ENCODE measurements at regions not wholly inside any gene's neighbourhood (a gene's known extent, or its start where the extent isn't known, plus 50 kb on each side); places are given as distances from the start of the nearest gene placed in this dataset.

DNA sequence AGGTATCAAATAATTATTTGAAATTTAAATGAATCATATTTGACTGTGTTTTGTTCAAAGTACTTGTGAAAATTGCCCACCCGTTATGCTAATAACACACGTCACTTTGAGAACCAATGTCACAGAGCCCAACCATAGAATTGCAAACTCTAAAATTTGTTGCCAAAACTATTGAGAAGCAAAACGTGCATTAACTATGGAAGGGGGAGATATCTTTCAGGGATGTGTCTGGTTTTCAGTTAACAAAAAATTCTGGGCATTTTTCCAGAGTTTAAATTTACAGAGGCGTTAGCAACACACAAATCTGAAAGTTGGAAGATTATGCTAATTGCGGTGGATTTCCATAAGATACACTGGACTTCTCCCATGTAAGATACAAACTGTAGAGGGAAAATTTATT lies 371.8 kb upstream of the E2F7 start:
- TF ChIP-seq GATA2 (IDR thresholded peaks at IDR 0.05; ENCODE audit: low read depth, low read length) (no peak), GATA3 (IDR thresholded peaks at IDR 0.05; ENCODE audit: low read depth, low read length) (no peak)

DNA sequence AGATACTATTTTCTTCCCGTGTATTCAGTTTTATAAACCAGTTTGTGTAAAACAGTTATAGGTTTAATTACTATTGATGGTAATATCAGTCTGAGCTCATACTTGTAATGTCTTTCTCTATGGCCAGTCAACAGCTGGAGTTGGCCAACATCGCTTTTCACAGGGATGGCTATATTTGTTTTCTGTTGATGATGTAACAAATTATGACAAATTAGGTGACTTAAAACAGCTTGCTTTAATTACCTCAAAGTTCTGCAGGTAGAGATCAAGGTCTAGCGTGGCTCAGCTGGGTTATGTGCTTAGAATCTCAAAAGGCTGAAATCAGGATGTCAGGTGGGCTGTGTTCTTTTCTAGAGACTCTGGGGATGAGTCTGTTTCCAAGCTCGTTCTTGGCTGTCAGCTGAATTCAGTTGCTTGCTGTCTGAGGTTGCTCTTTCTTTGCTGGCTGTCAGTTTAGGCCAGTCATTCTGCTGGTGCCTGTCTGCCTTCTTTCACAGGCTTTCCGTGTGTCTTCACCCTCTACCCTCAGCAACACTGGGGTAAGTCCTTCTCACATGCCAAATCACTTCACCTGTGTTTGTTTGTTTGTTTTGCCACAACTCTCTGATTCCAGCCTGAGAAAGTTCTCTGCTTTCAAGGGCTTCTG lies 370.2 kb upstream of the E2F7 start:
- TF ChIP-seq GATA2 (IDR thresholded peaks at IDR 0.05; ENCODE audit: low read depth, low read length), result no peak
- no peak for TF ChIP-seq GATA3 (IDR thresholded peaks at IDR 0.05; ENCODE audit: low read depth, low read length)

DNA sequence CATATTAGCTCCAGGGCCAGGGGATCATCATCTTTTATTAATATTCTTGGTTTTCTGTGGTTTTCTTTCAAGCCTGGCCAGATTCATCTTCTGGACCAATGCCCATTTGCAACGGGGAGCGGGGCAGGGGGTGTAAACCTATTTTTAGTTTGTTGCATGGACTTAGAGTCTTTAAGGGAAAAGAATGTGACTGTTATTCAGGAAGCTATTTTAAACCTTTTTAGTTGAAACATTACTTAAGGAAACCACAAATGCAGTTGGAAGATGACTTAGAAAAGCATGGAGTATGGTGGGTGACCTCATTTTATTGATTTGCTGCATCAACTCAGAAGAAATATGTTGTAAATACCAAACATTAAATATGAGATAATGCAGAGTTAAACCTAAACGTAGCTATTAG lies 368.4 kb upstream of the E2F7 start:
- no peak for TF ChIP-seq GATA3 (IDR thresholded peaks at IDR 0.05; ENCODE audit: low read depth, low read length)
- no peak for TF ChIP-seq GATA2 (IDR thresholded peaks at IDR 0.05; ENCODE audit: low read depth, low read length)

DNA sequence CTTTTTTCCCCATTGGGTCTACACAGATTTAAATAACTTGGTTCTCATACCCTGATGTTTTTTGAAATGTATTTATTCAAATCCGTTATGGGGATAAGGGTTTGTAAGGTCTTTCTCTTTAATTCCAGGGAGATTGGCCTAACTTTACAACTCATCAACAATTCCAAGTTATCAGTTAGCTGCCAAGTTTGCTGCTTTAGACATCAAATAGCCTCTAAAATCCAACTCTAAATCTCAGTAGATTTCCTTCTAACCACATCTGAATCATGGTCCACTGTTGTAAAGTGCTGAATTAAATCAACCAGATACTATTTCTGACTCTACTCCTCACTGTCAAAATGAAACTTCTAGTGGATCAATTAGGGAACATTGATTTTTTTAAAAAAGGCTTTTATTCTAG lies 364.1 kb upstream of the E2F7 start:
- TF ChIP-seq GATA2 (IDR thresholded peaks at IDR 0.05; ENCODE audit: low read depth, low read length) (no peak), GATA3 (IDR thresholded peaks at IDR 0.05; ENCODE audit: low read depth, low read length) (no peak)

DNA sequence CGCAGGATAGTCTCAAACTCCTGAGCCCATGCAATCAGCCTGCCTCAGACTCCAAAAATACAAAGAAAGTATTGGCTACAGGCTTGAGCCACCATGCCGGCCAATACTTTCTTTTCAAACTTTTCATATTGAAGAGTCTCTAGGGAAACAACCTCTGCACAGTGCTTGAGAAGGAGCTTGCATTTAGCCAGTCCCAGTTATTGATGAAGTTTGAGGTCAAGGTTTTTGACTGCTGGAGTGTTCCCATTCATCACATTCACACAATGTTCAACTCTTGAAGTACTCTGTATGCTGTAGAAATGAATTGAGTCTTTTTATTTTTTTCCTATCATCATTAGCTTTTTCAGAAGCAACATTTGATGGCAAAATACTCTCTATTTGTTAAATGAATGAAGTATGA lies 355.8 kb upstream of the E2F7 start:
- TF ChIP-seq GATA3 (IDR thresholded peaks at IDR 0.05; ENCODE audit: low read depth, low read length) (no peak), GATA2 (IDR thresholded peaks at IDR 0.05; ENCODE audit: low read depth, low read length) (no peak)

GRCh38 chr12:77409551-77409950 lies 344.2 kb upstream of the E2F7 start:
- no peak for TF ChIP-seq GATA2 (IDR thresholded peaks at IDR 0.05; ENCODE audit: low read depth, low read length)

DNA sequence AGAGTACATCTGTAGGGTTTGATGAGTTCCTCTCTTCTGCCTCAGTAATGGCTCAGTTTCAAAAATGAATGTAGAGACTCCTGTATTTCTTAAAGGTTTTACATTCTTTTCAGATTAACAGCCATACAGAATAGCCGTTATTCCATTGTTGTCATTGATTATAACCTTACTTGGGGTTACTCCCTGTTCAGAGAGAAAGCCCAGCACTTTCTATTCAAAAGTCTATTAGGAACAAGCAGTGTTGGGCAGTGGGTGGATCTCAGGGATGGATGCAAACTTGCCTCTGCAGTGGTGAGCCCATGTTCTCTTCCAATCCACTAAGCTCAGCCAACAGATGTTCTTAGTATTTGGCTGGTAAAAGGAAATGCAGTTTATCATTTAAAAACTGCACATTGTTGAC lies 342.6 kb upstream of the E2F7 start:
- TF ChIP-seq GATA2 (IDR thresholded peaks at IDR 0.05; ENCODE audit: low read depth, low read length) (no peak), GATA3 (IDR thresholded peaks at IDR 0.05; ENCODE audit: low read depth, low read length) (no peak)

- TF ChIP-seq GATA2 (IDR thresholded peaks at IDR 0.05; ENCODE audit: low read depth, low read length) (no peak), GATA3 (IDR thresholded peaks at IDR 0.05; ENCODE audit: low read depth, low read length) (no peak)
These were observed 341.0 kb upstream of the E2F7 start for GRCh38 chr12:77406219-77406905.

DNA sequence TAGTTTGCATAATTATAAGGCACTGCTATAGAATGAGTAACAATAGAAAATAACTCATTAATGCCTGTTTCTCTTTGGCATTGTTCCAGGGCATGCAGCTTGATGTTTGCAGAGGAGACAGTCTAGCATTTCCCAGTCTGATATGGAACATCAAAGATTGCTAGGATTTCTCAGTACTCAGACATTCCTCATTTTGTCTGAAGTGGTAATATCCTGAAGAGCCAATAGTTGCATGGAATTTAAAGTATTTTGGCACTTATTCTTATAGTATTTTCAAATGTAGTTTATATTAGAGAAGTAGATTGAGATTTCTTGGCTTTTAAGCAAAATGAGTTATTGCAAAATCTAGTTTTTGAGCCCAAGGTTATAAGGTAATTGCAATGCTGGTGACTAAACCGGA lies 337.3 kb upstream of the E2F7 start:
- no peak for TF ChIP-seq GATA2 (IDR thresholded peaks at IDR 0.05; ENCODE audit: low read depth, low read length)
- no peak for TF ChIP-seq GATA3 (IDR thresholded peaks at IDR 0.05; ENCODE audit: low read depth, low read length)

DNA sequence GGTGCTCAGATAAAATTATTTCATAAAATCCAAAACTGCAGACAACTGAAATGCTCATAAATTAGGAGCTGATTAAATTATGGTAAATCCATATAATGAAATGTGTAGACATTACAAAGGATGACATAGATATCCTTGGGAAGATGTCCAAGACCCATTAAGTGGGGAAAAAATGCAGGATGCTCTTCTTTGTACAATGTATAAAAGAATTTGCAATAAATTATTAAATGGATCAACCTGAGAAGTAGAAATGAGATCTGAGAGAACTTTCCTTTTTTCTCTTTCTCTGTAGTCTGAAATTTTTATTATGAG lies 336.4 kb upstream of the E2F7 start:
- no peak for TF ChIP-seq GATA2 (IDR thresholded peaks at IDR 0.05; ENCODE audit: low read depth, low read length)
- TF ChIP-seq GATA3 (IDR thresholded peaks at IDR 0.05; ENCODE audit: low read depth, low read length), result no peak

- no peak for TF ChIP-seq GATA2 (IDR thresholded peaks at IDR 0.05; ENCODE audit: low read depth, low read length)
- TF ChIP-seq GATA3 (IDR thresholded peaks at IDR 0.05; ENCODE audit: low read depth, low read length), result no peak
These were observed 335.8 kb upstream of the E2F7 start for GRCh38 chr12:77401064-77401769.

GRCh38 chr12:77392467-77393088 lies 327.2 kb upstream of the E2F7 start:
- no peak for TF ChIP-seq GATA2 (IDR thresholded peaks at IDR 0.05; ENCODE audit: low read depth, low read length)
- no peak for TF ChIP-seq GATA3 (IDR thresholded peaks at IDR 0.05; ENCODE audit: low read depth, low read length)

DNA sequence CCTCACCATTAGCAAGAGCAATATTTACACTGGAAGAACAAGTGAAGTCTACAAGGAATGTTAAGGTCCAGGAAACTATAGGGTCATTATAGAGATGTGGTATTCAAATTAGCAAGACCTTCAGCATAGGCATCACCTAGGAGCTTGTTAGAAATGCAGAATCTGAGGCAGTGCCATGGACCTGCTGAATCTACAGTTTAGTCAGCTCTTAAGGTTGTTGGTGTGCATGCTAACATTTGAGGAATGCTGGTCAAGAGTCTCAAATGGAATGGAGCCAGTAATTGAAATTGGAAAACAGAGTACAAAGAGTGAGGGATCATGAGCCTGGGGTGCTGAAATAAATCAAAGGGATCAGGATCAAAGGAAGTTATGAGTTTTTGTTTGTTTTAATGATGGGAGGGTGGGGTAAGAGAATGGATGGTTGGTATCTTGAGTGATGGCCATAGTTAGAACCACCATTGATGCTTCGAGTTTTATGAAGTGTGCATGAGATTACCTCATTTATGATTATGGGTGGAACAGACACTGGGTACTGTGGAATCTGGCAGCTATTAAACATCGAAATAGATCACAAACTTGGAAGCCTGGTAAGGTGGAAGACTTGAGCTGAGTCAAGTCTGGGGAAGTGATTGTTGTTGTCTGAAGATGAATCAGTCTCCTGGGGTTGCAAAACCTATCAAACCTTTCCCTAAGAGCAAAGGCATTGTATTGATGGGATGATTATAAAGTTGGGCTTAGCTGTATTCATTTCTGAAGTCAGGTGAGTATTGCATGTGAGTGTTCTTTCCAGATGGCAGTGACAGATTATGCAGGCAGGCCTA lies 323.3 kb upstream of the E2F7 start:
- no peak for TF ChIP-seq GATA3 (IDR thresholded peaks at IDR 0.05; ENCODE audit: low read depth, low read length)

- TF ChIP-seq GATA3 (IDR thresholded peaks at IDR 0.05; ENCODE audit: low read depth, low read length) (no peak), GATA2 (IDR thresholded peaks at IDR 0.05; ENCODE audit: low read depth, low read length) (no peak)
These were observed 322.3 kb upstream of the E2F7 start for GRCh38 chr12:77387671-77388070.

All from SH-SY5Y (cell line).